NCI-H1105 (cell line): ENCODE measurements at regions not wholly inside any gene's neighbourhood (a gene's known extent, or its start where the extent isn't known, plus 50 kb on each side); places are given as distances from the start of the nearest gene placed in this dataset.

ENCODE experiments used
- DNase-seq: peaks from one replicate; lab custom pipeline; 2025; lab: John Stamatoyannopoulos, UW

DNA sequence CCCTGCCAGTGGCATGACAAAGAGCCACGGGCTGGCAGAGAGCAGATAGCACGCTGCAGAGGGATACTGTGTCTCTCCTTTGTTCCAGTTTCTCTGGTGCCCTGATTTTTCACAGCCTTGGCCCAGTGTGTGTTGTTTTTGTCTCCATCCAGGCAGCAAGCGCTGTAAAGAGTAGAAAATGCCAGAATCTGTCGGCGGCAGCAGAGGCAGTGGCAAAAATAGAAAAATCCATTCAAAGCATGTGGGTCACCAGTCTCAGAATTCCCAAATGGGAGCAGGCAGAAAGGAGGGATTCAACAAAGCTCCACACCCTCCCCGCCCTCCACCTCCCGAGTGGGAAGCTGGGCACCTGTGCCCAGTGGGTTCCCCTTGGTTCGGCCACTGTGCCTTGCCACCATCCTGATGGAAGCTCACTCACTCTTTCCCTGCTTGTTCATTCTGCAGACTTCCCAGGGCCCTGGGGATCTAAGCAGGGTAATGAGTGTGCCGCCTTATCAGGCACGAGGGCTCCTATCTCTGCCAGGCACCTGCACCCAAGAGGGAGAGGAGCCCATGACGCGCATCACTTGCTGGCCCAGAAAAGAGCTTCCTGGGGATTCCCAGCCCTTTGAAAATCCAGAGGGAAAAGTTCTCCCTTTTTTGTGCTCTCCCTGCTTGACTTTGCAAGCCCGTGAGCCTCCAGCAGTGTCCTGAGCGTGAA, 416.9 kb downstream of the IRS2 start:
- DNase-seq = no peak

DNA sequence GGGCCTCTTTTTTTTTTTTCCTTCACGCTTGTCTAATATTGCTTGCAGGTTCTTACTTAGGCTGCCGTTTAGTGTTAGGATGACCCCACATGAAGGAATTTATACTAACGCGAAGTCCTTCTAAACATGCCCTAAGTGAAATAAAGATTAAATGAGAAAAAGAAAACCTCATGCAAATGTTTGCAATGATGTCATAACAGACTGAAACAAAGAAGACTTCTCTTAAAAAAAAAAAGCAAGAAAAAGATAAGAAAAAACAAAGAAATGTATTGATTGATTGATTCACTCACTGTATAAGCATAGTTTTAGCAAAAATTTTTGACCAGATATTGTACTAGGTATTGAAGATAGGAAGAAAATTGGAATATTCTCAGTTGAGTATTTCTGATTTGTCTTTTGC, 418.2 kb downstream of the IRS2 start:
- DNase-seq = no peak

GRCh38 chr13:109366525-109366924, 419.9 kb downstream of the IRS2 start:
- DNase-seq = no peak

- no peak for DNase-seq
Observed at GRCh38 chr13:109363431-109363830, 423.0 kb downstream of the IRS2 start.

GRCh38 chr13:109362616-109363015, 423.8 kb downstream of the IRS2 start:
- no peak for DNase-seq

- DNase-seq = no peak
Observed at GRCh38 chr13:109361562-109362289, 424.7 kb downstream of the IRS2 start.

GRCh38 chr13:109357751-109358471, 428.5 kb downstream of the IRS2 start:
- DNase-seq = no peak

DNA sequence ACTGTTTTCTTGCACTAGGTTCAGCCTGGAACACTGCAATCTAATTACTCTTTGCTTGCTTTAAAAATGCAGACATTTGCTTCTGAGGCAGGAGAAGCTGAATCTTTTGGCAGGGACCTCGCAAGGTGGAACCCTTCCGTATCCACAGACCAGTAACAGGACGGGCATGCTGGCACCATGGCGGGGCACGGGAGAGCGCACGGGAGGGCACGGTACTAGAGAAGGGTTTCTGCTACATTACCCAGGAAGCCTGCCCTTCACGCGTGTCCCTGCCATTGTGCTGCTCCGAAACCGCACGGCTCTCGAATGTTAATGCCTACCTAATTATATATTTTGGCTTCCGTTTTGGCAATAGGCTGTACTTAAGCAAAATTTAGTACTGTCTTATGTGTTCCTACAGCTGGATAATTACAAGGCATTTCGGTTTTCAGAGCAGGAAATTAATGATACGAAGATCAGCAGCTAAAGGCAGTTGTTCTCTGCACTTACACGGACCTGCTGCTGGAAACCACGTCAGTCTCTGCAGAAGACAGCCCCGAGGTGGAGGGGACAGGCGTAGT, 430.4 kb downstream of the IRS2 start:
- peak; percentile 25 for DNase-seq

GRCh38 chr13:109355166-109355565, 431.2 kb downstream of the IRS2 start:
- no peak for DNase-seq

- DNase-seq = no peak
Observed at GRCh38 chr13:109351236-109351635, 435.1 kb downstream of the IRS2 start.

GRCh38 chr13:109348519-109349258, 437.7 kb downstream of the IRS2 start:
- no peak for DNase-seq

DNA sequence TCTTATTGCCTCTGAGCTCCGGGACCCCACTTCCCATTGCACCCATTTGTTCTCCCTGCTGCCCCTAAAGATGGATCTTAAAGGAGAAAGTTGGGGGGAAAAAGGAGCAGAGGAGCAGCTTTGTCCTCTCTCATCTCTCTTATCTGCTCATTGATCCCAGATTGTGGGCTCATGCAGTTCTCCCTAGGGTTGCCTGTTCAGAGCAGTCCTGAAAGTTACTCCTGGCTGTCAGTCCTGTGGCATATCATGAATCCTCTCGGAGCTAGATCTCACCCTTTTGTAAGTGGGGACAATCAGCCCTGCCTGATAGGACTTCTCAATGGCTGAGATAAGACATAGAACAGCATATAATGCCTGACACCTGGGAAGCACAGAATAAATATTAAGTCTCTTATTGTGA, 440.3 kb downstream of the IRS2 start:
- no peak for DNase-seq

- DNase-seq = no peak
Observed at GRCh38 chr13:109345433-109345941, 440.9 kb downstream of the IRS2 start.

DNA sequence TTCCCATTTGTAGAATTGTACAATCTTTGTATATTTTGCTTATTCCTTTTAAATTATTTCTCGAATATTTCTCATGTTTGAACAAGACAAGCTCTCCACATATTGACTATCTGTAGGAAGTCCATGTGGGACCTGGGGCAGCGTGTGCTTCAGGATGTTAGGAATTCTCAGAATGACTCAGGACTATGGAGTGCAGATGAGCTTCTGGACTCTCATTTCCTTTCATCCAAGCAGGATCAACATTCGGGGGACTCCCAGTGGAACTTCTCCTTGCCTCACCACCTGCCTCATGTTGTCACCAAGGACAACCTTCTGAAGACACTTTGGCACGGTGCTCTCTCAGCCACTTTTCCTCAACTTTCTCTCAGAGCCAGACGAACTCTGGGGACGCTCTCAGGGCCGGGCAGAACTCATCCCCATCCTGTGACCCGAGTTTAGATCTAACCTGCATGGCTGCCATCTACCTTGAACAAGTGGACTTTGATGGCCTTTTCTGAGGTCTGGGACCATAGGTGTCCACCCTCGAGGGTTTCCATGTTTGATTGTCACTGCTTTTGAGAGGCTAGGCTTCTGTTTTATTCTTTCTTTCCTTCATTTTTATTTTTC, 441.7 kb downstream of the IRS2 start:
- DNase-seq = no peak

DNA sequence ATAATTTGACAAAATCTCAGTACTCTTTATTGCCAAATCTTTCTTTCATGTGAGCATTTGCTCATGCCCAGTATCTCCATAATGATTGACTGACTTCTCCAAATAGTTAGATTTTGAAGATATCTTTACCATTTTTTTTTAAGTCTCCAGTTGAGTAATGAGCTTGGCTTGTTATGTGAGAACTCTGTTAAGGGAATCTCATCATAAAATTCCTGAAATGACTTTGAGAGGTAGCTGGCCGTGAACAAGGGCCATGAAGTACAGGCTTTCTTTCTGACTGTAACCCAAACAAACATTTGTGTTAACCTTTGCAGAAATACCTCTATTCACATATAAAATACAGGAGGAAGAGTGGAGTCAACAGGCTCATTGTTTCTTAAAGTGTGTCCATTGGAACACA, 449.7 kb downstream of the IRS2 start:
- DNase-seq = no peak

GRCh38 chr13:109333893-109334651, 452.3 kb downstream of the IRS2 start:
- DNase-seq = no peak

- no peak for DNase-seq
Observed at GRCh38 chr13:109332506-109333499, 453.6 kb downstream of the IRS2 start.

DNA sequence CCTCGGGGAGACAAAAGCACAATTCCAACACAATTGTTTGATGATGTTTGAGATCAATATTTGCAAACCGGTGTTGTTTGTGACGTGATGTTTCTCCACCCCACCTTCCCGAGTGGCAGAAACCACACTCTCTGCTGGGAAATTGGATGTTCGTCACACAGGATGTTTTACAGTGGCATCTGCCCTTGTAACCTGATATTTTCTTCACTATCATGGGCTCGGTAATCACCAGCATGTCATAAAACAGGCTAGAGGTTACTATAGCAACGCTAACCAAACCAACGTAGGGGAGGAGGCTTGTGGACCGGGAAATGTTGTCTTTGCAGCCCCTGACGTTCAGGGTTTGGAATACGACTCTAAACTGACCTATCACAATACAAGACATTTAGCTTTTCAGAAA, 454.5 kb downstream of the IRS2 start:
- peak; percentile 97 for DNase-seq

DNA sequence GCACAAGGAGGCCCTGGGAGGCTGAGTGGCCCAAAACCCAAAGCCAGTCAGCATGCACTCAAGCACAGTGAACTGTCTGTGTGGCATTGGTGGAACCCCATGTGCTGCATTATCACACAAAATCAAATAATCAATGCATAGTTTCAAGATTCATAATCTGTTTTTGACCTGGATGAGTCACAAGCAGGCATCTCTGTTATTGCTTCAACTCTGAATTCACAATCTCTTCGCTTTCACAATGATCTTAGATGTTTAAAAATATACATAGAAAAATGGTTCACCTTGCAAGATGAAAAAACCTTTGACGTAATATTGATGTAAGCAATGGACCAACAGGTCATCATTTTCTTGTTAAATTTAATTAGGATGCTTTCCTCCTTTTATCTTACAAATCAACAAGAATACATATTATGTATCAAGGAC, 455.4 kb downstream of the IRS2 start:
- no peak for DNase-seq
